ENCODE measurements at regions not wholly inside any gene's neighbourhood (a gene's known extent, or its start where the extent isn't known, plus 50 kb on each side); places are given as distances from the start of the nearest gene placed in this dataset.

DNA sequence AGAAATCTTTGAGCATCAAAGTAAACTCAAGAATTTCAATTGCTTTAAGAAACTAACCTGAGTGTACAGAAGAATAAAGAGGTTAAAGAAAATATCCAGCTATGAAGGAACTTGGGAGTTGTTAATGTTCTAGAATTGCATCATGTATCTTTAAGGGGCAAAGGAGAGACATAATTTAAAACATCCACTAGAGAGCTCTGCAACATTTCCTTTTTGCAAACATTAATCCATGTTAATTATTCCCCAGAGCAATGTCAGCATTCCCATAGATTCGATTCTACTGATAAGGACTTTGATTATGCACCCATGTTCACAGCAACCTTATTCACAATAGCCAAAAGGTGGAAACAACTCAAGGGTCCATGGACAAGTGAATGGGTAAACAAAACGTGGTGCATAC, 80.2 kb upstream of the SORBS2 start:
- no peak for DNase-seq (ENCODE audit: low spot score)
- TF ChIP-seq, protein P1, sequence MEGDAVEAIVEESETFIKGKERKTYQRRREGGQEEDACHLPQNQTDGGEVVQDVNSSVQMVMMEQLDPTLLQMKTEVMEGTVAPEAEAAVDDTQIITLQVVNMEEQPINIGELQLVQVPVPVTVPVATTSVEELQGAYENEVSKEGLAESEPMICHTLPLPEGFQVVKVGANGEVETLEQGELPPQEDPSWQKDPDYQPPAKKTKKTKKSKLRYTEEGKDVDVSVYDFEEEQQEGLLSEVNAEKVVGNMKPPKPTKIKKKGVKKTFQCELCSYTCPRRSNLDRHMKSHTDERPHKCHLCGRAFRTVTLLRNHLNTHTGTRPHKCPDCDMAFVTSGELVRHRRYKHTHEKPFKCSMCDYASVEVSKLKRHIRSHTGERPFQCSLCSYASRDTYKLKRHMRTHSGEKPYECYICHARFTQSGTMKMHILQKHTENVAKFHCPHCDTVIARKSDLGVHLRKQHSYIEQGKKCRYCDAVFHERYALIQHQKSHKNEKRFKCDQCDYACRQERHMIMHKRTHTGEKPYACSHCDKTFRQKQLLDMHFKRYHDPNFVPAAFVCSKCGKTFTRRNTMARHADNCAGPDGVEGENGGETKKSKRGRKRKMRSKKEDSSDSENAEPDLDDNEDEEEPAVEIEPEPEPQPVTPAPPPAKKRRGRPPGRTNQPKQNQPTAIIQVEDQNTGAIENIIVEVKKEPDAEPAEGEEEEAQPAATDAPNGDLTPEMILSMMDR (IDR thresholded peaks at IDR 0.05; ENCODE audit: extremely low read depth, missing control alignments), result no peak

DNA sequence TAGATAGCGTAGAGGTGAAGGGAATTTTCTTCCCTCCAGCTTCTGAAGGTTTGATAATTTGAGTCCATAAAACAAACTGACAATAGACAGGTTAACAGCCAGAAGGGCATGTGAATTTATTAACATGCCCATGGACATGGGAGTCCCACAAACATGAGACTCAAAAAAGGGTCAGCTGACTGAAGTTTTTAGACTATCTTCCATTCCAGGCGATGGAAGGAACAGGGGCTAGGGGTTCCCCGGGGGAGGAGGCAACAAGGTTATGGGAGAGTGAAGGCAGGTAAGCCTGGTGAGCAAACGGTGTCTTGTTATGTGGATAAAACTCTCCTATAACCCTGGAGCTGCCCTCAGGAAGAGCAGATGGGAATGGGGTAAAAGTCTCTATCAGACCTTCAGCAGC, 81.5 kb upstream of the SORBS2 start:
- TF ChIP-seq, protein P1 (IDR thresholded peaks at IDR 0.05; ENCODE audit: extremely low read depth, missing control alignments), result no peak
- DNase-seq (ENCODE audit: low spot score), result no peak

DNA sequence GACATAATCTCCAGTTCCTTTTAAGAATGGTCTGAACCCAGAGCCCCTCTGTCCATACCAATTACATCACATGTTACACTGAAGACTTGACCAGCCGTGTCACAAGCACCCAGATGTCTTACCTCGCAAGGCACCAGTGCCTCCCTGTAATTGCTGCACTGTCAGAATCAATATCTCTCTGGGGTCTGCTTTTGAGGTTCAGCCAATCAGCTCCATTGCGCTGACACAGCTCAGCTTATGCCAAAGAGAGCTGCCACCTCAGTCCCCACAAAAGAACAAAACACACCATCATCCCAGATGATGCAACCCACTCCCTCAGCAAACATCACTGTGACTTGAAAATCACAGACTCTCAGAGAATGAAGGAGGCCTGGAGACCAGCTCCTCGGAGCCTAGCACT, 82.5 kb upstream of the SORBS2 start:
- DNase-seq (ENCODE audit: low spot score), result no peak
- TF ChIP-seq, protein P1 (IDR thresholded peaks at IDR 0.05; ENCODE audit: extremely low read depth, missing control alignments), result no peak

DNA sequence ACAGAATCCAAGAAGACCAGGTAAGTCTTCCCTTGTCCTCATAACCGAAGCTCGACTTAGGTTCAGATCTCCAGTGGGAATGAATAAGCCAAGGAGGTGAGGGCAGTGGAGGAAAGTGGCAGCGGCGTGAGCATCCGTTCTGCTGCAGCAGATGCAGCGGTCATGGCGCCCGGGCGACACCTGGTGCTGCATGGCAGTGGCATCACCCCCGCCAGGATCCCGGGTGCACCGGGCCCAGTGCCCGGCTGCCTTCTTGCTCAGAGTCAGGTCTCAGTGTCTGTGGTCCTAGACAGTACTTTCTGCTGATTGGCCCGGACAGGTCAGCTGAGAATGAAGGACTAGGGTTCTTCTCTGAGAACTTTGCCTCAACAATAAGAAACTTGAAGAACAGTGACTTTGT, 83.4 kb upstream of the SORBS2 start:
- no peak for DNase-seq (ENCODE audit: low spot score)
- TF ChIP-seq, protein P1 (IDR thresholded peaks at IDR 0.05; ENCODE audit: extremely low read depth, missing control alignments), result no peak

DNA sequence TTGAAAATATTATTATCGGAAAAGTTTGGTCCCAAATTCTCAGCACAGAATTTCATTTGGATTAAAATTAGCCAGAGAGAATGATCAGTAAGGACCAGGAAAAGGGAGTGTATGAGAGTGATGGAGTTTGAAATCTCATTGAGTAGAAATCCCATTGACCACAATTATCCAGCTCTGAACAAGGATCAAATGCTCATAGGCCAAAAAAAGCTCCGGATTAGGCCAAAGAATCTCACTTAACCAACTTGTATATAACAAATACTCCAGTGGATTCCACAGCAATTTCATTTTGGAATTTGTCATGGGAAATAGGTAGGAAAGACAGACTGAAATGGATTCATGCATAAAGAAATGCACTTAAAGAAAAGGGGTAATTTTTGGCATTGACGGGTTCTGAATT, 83.9 kb upstream of the SORBS2 start:
- DNase-seq (ENCODE audit: low spot score), result no peak
- TF ChIP-seq, protein P1 (IDR thresholded peaks at IDR 0.05; ENCODE audit: extremely low read depth, missing control alignments), result no peak

DNA sequence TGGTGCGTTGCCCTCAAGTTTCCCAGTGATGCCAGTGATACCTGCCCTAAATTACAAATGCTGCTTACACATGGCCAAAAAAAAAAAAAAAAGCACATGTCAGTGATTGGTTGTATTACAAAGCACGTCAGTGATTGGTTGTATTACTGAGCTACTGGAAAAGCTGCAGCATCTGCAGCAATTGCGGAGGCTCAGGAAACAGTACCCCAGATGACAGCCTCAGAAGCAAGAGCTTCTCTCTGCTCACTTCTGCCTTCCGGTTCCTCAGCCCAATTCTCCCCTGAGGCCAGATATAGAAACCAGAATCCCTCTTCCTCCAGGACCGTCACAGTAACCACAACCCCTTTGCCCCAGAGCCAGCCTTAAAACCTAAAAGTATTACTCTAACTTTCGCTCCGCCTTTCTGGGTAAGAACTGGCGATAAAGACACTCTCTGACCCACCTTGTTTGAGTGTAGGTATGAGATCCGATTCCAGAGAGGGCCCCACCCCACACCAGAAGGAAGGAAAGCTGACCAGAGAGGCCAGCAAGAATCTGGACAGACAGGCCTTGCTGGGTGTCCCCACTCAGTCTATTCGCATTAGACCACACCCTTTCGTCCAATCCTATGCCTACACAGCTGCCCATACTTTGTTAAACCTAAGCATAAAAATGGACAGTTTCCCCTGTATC, 85.0 kb upstream of the SORBS2 start:
- TF ChIP-seq, protein P1 (IDR thresholded peaks at IDR 0.05; ENCODE audit: extremely low read depth, missing control alignments), result no peak
- DNase-seq (ENCODE audit: low spot score), result no peak

DNA sequence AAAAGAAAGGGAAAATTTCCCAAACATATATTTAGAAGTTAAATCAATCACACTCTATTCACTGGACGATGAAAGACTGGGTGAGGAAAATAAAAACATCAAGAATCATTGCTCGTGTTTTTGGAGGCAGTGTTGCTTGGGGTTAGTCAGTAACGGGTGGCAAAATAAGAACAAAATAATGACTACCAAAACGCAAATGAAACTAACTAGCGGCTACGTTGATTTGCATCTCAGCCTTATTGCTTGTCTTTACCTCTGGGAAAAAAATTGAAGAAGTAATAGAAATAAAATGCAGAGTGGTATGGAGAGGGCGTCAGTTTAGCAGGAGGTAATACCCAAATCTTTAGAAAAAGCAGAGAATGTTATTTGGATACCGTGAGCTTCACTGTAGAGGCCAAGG, 86.4 kb upstream of the SORBS2 start:
- no peak for DNase-seq (ENCODE audit: low spot score)
- TF ChIP-seq, protein P1 (IDR thresholded peaks at IDR 0.05; ENCODE audit: extremely low read depth, missing control alignments), result no peak

Data from GM20000 (cell line).